ENCODE measurements at regions not wholly inside any gene's neighbourhood (a gene's known extent, or its start where the extent isn't known, plus 50 kb on each side); places are given as distances from the start of the nearest gene placed in this dataset.

- Histone ChIP-seq H3K4me3 (ENCODE audit: control insufficient read depth in 2 of 3, extremely low read depth in 1 of 3, insufficient read depth in 2 of 3, low read depth in 1 of 3, low read length in 3 of 3) (no peak overlapping the region), H3K9me3 (ENCODE audit: control insufficient read depth, low read depth, low read length) (no peaks in the 10 kb centered on the region), H3K79me2 (ENCODE audit: control insufficient read depth, insufficient read depth, low read length) (no peaks in the 10 kb centered on the region), H4K20me1 (ENCODE audit: control insufficient read depth, extremely low read depth, insufficient read depth, low read length) (no peaks in the 10 kb centered on the region), H3K27me3 (ENCODE audit: control insufficient read depth, extremely low read depth, insufficient read depth, low read length) (no peaks in the 10 kb centered on the region), H3K36me3 (ENCODE audit: control insufficient read depth in 2 of 2, extremely low read depth in 1 of 2, insufficient read depth in 2 of 2, low read length in 2 of 2) (no peaks in the 10 kb centered on the region), H3K9ac (ENCODE audit: control insufficient read depth, extremely low read depth, insufficient read depth, low read length) (no peak overlapping the region), H3K27ac (ENCODE audit: control insufficient read depth, insufficient read depth, low read length) (no peak overlapping the region), H2AFZ (ENCODE audit: control insufficient read depth, low read length) (no peak overlapping the region), H3K4me1 (ENCODE audit: control insufficient read depth, extremely low read depth, insufficient read depth, low read length) (peaks cover 2% of the 10 kb centered on the region), H3K4me2 (ENCODE audit: control insufficient read depth, extremely low read depth, insufficient read depth, low read depth, low read length) (no peak overlapping the region), H3K9me1 (ENCODE audit: control insufficient read depth, extremely low read depth, insufficient read depth, low read length) (no peaks in the 10 kb centered on the region)
- FAIRE-seq: no peak
- no peak for DNase-seq (ENCODE audit: low read depth, low spot score)
- TF ChIP-seq CTCF (optimal IDR thresholded peaks at IDR 0.05 in 1 of 3, IDR thresholded peaks at IDR 0.05 in 1 of 3, conservative IDR thresholded peaks at IDR 0.05 in 1 of 3; ENCODE audit: extremely low read depth in 1 of 3, insufficient read depth in 2 of 3, low read length in 3 of 3) (no peak), EZH2 (IDR thresholded peaks at IDR 0.05; ENCODE audit: low read length) (no peak)
- dilution Hi-C loops (cut with MboI; ENCODE audit: extremely low pct_ligation_motif_present, low sequenced_read_pairs): no loop called here
Measured at GRCh38 chr5:148922606-148923005, 96.2 kb downstream of the ADRB2 start.

- no peaks in the 10 kb centered on the region for H3K27me3 ChIP-seq (ENCODE audit: control insufficient read depth, extremely low read depth, insufficient read depth, low read length)
- no peaks in the 10 kb centered on the region for H3K79me2 ChIP-seq (ENCODE audit: control insufficient read depth, insufficient read depth, low read length)
- no peaks in the 10 kb centered on the region for H3K9me3 ChIP-seq (ENCODE audit: control insufficient read depth, low read depth, low read length)
- no peak for TF ChIP-seq CTCF (optimal IDR thresholded peaks at IDR 0.05 in 1 of 3, IDR thresholded peaks at IDR 0.05 in 1 of 3, conservative IDR thresholded peaks at IDR 0.05 in 1 of 3; ENCODE audit: extremely low read depth in 1 of 3, insufficient read depth in 2 of 3, low read length in 3 of 3)
- no peak for TF ChIP-seq EZH2 (IDR thresholded peaks at IDR 0.05; ENCODE audit: low read length)
- H3K4me3 ChIP-seq (ENCODE audit: control insufficient read depth in 2 of 3, extremely low read depth in 1 of 3, insufficient read depth in 2 of 3, low read depth in 1 of 3, low read length in 3 of 3): no peak overlapping the region
- FAIRE-seq (peak; percentile 23), DNase-seq (ENCODE audit: low read depth, low spot score) (no peak)
- H3K9ac ChIP-seq (ENCODE audit: control insufficient read depth, extremely low read depth, insufficient read depth, low read length): no peak overlapping the region
- H3K27ac ChIP-seq (ENCODE audit: control insufficient read depth, insufficient read depth, low read length): no peak overlapping the region
- no peak overlapping the region for H2AFZ ChIP-seq (ENCODE audit: control insufficient read depth, low read length)
- dilution Hi-C loops (cut with MboI; ENCODE audit: extremely low pct_ligation_motif_present, low sequenced_read_pairs): no loop called here
- no peaks in the 10 kb centered on the region for H4K20me1 ChIP-seq (ENCODE audit: control insufficient read depth, extremely low read depth, insufficient read depth, low read length)
- H3K36me3 ChIP-seq (ENCODE audit: control insufficient read depth in 2 of 2, extremely low read depth in 1 of 2, insufficient read depth in 2 of 2, low read length in 2 of 2): no peaks in the 10 kb centered on the region
- no peak overlapping the region for H3K4me2 ChIP-seq (ENCODE audit: control insufficient read depth, extremely low read depth, insufficient read depth, low read depth, low read length)
- peaks cover 6% of the 10 kb centered on the region for H3K4me1 ChIP-seq (ENCODE audit: control insufficient read depth, extremely low read depth, insufficient read depth, low read length)
- no peaks in the 10 kb centered on the region for H3K9me1 ChIP-seq (ENCODE audit: control insufficient read depth, extremely low read depth, insufficient read depth, low read length)
Measured at GRCh38 chr5:148923023-148923422, 96.6 kb downstream of the ADRB2 start.
